ENCODE measurements at regions not wholly inside any gene's neighbourhood (a gene's known extent, or its start where the extent isn't known, plus 50 kb on each side); places are given as distances from the start of the nearest gene placed in this dataset.
"Not testable (repeated sequence)": the region's sequence is repeated elsewhere in the genome, so short reads cannot be mapped to it uniquely, and the experiment has no call there.

GRCh38 chr18:54433368-54433767, 75.7 kb downstream of the C18orf54 start:
- no peak for DNase-seq (ENCODE audit: low read depth in 2 of 2)

- DNase-seq (ENCODE audit: low read depth in 2 of 2): no peak
These were observed 76.2 kb downstream of the C18orf54 start for GRCh38 chr18:54433857-54434256.

GRCh38 chr18:54434453-54434852, 76.7 kb downstream of the C18orf54 start:
- DNase-seq (ENCODE audit: low read depth in 2 of 2): no peak

GRCh38 chr18:54436501-54436900, 78.8 kb downstream of the C18orf54 start:
- DNase-seq (ENCODE audit: low read depth in 2 of 2): no peak

GRCh38 chr18:54440292-54440691, 82.6 kb downstream of the C18orf54 start:
- no peak for DNase-seq (ENCODE audit: low read depth in 2 of 2)

DNA sequence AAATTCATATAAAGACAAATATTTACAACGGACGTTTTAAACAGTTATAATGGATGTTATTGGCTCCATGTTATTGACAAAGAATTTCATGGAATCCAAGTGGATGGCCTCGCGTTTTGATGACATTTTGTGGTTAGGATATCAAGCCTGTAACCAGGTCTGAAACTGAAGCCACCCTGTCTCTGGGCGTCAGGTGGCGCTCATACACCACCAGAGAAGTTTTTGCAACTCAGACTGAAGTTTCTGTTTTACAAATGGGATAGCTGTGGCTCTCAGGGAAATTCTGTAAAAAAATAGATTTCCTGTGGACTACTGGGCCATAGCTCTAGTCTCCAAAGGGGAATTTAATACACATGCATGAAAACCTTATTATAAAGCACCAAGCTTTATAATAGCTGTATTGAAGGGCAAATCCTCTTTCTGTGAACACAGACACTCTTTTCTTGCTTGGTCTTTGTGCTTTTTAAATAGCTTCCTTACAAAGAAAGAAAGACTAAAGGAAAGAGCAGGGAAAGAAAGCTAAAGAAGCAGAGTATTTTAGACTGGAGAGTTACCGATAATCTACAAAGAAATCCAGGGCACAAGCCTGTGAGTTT, 86.7 kb downstream of the C18orf54 start:
- DNase-seq (ENCODE audit: low read depth in 2 of 2): peak; percentile 3 to 6

GRCh38 chr18:54453996-54454395, 96.3 kb downstream of the C18orf54 start:
- no peak for DNase-seq (ENCODE audit: low read depth in 2 of 2)

GRCh38 chr18:54465502-54465901, 107.8 kb downstream of the C18orf54 start:
- no peak for DNase-seq (ENCODE audit: low read depth in 2 of 2)

- DNase-seq (ENCODE audit: low read depth in 2 of 2): no peak
These were observed 108.7 kb downstream of the C18orf54 start for GRCh38 chr18:54466248-54467005.

DNA sequence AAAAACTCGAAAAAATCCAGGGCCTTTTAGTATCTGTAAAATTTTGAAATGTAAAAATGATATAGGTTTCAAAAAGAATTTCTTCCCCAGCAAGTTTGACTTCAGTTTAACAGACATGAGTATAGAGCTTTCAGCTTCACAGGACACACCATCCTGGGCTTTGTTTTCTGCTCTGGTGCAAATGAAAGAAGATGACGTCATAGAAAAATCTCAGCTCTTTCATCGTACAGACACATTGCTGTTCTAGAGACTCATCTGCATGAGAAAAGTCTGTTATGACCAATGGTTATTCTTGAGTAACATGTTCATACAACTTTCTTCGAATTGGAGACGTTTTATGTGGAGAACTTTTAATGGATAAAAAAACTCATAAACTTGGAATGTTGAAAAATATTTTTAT, 111.7 kb upstream of the DYNAP start:
- DNase-seq (ENCODE audit: low read depth in 2 of 2): no peak

GRCh38 chr18:54480616-54481015, 110.4 kb upstream of the DYNAP start:
- DNase-seq (ENCODE audit: low read depth in 2 of 2): no peak

DNA sequence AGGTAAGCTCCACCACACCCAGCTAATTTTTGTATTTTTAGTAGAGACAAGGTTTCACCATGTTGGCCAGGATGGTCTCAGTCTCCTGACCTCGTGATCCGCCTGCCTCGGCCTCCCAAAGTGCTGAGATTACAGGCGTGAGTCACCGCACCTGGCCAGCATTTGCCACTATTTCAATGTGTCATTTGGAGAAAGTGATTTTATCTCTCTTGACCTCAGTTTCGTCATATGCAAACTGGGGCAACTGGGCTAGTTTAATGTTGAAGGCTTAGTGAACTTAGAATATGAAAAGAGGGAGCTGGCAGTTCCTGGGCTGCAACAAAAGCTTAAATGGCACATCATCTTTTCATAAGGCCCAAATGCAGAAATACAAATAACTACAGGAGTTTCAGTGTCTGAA, 88.6 kb upstream of the DYNAP start:
- DNase-seq (ENCODE audit: low read depth in 2 of 2): not testable (repeated sequence)

DNA sequence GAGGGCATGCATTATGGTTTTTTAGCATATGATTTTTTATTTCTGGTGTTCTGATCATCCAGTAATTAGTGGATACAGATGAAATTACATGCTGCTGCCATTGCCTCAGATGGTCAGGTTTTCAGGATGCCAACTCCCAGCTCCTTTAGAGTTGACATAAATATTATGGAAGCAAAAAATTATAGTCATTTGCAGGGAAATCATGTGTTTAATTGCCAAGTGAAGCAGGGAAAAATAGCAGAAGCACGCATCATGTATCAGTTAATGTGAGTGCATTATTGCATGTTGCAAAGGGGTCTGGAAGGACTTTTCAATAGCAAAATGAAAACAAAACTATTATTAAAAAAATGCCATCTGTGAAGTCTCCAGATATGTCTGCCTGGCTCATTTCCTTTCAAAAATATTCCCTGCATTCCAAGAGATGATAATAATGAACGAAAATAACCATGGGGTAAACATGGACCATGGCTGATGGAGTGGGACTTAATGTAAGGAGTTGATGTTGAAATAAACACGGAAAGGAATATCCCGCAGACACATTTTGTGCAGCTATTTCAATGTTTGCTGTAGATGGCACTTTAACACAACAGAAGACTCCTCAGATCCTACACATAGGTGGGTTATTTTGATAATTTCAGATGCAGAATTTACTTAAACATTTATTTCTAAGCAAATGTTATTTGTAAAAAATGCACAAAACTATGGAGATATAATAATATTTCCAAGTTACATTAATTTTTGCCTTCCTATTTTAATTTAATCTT, 87.7 kb upstream of the DYNAP start:
- DNase-seq (ENCODE audit: low read depth in 2 of 2): no peak

- DNase-seq (ENCODE audit: low read depth in 2 of 2): no peak
These were observed 84.4 kb upstream of the DYNAP start for GRCh38 chr18:54506516-54507261.

- DNase-seq (ENCODE audit: low read depth in 2 of 2): no peak
These were observed 81.3 kb upstream of the DYNAP start for GRCh38 chr18:54509793-54510192.

- no peak for DNase-seq (ENCODE audit: low read depth in 2 of 2)
These were observed 75.9 kb upstream of the DYNAP start for GRCh38 chr18:54515149-54515548.

DNA sequence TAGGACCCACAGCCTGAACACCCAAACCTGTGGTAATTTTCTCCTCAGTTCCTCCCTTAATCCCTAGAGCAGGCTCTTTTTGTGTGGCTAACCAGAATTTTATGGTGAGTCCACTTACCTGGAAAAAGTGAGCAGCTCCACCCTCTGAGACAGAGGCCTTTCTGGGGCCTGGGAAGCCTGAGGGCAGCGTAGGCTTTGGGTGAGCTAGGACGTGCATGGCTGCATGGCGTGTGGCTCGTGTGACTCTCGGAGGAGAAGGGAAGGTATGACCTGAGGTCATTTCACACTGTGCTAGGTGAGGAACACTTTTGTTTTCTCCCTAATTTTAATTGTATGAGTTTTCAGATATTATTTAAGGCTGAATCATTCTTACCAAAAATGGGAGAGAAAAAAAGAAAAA, 73.5 kb upstream of the DYNAP start:
- DNase-seq (ENCODE audit: low read depth in 2 of 2): no peak

DNA sequence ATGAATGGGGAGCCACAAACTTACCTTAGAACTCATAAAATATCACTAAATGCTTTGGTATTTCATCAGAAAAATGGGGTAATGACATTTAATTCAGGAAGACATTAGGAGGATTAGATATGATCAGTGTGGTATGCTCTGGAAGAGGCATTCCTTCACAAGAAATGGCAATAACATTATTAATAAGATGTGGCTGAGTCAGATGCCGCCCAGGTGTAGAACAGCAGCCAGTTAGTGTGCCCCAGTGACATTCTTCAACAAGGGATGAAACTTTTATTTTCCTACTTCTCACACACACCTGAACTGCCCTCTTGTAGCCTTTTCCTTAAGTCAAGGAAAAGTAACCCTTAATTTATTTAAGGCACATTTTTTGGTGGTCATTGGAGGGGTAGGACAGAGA, 69.2 kb upstream of the DYNAP start:
- no peak for DNase-seq (ENCODE audit: low read depth in 2 of 2)

- DNase-seq (ENCODE audit: low read depth in 2 of 2): no peak
These were observed 62.1 kb upstream of the DYNAP start for GRCh38 chr18:54528942-54529376.

DNA sequence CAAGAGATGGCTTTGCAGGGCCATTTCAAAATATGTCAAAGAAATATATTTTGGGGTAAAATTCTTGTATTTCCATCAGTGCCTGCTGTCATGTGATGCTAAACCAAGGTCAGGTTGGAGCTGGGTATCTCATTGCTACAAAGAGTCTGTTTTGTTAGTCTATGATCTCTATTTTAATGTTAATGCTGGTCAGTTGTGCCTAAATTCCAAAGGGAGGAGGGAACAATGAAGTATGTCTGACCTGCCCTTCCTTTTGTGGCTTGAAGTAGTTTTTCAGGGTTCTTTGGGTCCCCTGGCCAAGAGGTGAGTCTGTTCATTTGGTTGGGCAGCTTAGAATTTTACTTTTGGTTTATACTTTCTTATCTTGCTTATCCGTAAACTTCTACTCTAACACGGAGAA, 61.6 kb upstream of the DYNAP start:
- DNase-seq (ENCODE audit: low read depth in 2 of 2): no peak

DNA sequence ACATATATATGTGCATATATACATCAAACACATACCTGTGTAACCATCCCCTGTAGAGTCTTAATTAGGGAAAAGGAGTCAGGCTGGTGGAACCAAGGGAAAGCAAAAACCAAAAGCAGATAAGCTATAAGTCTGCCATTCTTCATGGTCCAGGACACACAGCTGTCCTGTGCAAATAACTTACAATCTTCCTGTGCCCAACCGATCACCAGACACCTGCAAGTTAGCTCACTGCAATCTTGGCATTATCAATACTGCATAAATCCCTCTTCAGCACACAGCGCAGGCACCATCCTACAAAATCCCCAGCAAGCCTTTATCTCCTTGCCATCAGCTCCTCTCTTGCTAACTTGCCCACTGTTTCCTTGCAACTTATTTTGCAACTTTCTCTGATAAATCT, 60.8 kb upstream of the DYNAP start:
- no peak for DNase-seq (ENCODE audit: low read depth in 2 of 2)

GRCh38 chr18:54531402-54532065, 59.5 kb upstream of the DYNAP start:
- no peak for DNase-seq (ENCODE audit: low read depth in 2 of 2)

All from stimulated activated CD8-positive, alpha-beta memory T cell treated with anti-CD3 and anti-CD28 coated beads, Interleukin-15, amount 100 ng/mL, for 48 hours (primary cell).